ENCODE measurements at regions not wholly inside any gene's neighbourhood (a gene's known extent, or its start where the extent isn't known, plus 50 kb on each side); places are given as distances from the start of the nearest gene placed in this dataset.

- Histone ChIP-seq H2BK15ac (ENCODE audit: low read depth, low read length) (no peak overlapping the region), H4K8ac (replicated peaks; ENCODE audit: insufficient read length, low read depth, low read length) (no peak overlapping the region), H4K91ac (ENCODE audit: insufficient read length, low read depth, low read length) (no peak overlapping the region), H2BK20ac (ENCODE audit: low read depth, low read length, poor library complexity, severe bottlenecking) (no peak overlapping the region), H3K56ac (ENCODE audit: insufficient read length, low read depth, low read length) (no peak overlapping the region), H3K27me3 (ENCODE audit: insufficient read depth, low read length) (peaks cover 2% of the 10 kb centered on the region; the same call in 1 of the 2 replicates), H3K18ac (ENCODE audit: insufficient read length, low read depth, low read length) (no peak overlapping the region), H3K4me2 (ENCODE audit: insufficient read depth, insufficient read length, low read length) (no peak overlapping the region), H3K23ac (ENCODE audit: insufficient read length, low read depth, low read length) (no peak overlapping the region), H3K9ac (ENCODE audit: extremely low read depth, insufficient read length, low read length) (no peak overlapping the region), H2BK120ac (ENCODE audit: low read depth, low read length, poor library complexity, severe bottlenecking) (no peak overlapping the region), H4K5ac (ENCODE audit: insufficient read length, low read depth, low read length) (no peak overlapping the region), H3K27ac (ENCODE audit: insufficient read length, low read depth, low read length) (no peak overlapping the region), H2BK5ac (ENCODE audit: insufficient read length, low read length) (no peak overlapping the region), H3K4ac (ENCODE audit: low read depth, low read length) (no peak overlapping the region), H4K20me1 (ENCODE audit: control insufficient read depth, insufficient read depth, insufficient read length) (no peaks in the 10 kb centered on the region), H3K14ac (ENCODE audit: insufficient read depth, low read length) (no peak overlapping the region), H2BK12ac (ENCODE audit: insufficient read length, low read depth, low read length) (no peak overlapping the region), H2AK5ac (ENCODE audit: insufficient read length, low read length) (no peak overlapping the region), H3K23me2 (ENCODE audit: insufficient read length, low read depth, low read length, poor library complexity, severe bottlenecking) (no peaks in the 10 kb centered on the region), H3K79me2 (ENCODE audit: insufficient read depth, low read length) (no peaks in the 10 kb centered on the region), H3K9me3 (ENCODE audit: control insufficient read depth, low read depth, low read length) (no peaks in the 10 kb centered on the region), H3K79me1 (ENCODE audit: insufficient read depth, low read depth, low read length, poor library complexity, severe bottlenecking) (no peaks in the 10 kb centered on the region), H3K4me1 (ENCODE audit: insufficient read depth, low read length) (no peaks in the 10 kb centered on the region), H2AFZ (ENCODE audit: low read length) (no peak overlapping the region), H3T11ph (ENCODE audit: low read length) (no peak overlapping the region)
- H3K4me3 Mint-ChIP-seq = no peak overlapping the region
- no peak overlapping the region for H3K27ac Mint-ChIP-seq
- no peak for TF ChIP-seq CTCF (conservative IDR thresholded peaks at IDR 0.05)
- peaks cover 0 to 5% of the 10 kb centered on the region in 2 experiments; a peak in 2 of 4 replicates for H3K4me1 Mint-ChIP-seq
- peaks cover 19% of the 10 kb centered on the region for H3K27me3 Mint-ChIP-seq (ENCODE audit: low read depth)
- WGBS (ENCODE audit: extremely low coverage, insufficient read length, low lambda C conversion rate) = no CpG with 5 or more reads among the region's 9 CpGs
- no peaks in the 10 kb centered on the region for H3K36me3 Mint-ChIP-seq (ENCODE audit: insufficient read depth in 1 of 3, low read depth in 3 of 3)
- DNase-seq = no peak
- H3K9me3 Mint-ChIP-seq = no peaks in the 10 kb centered on the region
These were observed 96.5 kb downstream of the RRM1 start for GRCh38 chr11:4191031-4191571.
